ENCODE measurements at regions not wholly inside any gene's neighbourhood (a gene's known extent, or its start where the extent isn't known, plus 50 kb on each side); places are given as distances from the start of the nearest gene placed in this dataset.
"Not testable (repeated sequence)": the region's sequence is repeated elsewhere in the genome, so short reads cannot be mapped to it uniquely, and the experiment has no call there.

DNA sequence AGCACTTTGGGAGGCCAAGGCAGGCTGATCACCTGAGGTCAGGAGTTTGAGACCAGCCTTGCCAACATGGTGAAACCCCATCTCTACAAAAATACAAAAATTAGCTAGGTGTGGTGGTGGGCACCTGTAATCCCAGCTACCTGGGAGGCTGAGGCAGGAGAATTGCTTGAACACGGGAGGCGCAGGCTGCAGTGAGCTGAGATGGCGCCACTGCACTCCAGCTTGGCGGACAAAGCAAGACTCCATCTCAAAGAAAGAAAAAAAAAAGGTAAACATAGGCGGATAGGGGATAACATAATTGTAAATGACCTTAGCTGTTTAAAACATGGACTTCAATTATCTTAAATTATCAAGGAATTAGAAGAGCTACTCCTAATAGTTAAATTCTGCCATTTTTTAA lies 189.3 kb upstream of the ZNF184 start:
- H3K4me1 ChIP-seq (ENCODE audit: control insufficient read depth, insufficient read depth, low read length); H4K8ac ChIP-seq (ENCODE audit: low read depth in 2 of 2, low read length in 2 of 2); ATAC-seq (ENCODE audit: low read depth); H3K4me2 ChIP-seq (ENCODE audit: low read depth, low read length); H3K56ac ChIP-seq (ENCODE audit: extremely low read depth, insufficient read depth, low read length); H3K9me3 ChIP-seq (ENCODE audit: control insufficient read depth, insufficient read depth, low read length); H3K36me3 ChIP-seq (ENCODE audit: control insufficient read depth, insufficient read depth, low read length); H2BK5ac ChIP-seq (ENCODE audit: low read depth, low read length, poor library complexity, severe bottlenecking); POLR2A ChIA-PET (ENCODE audit: unreplicated experiment); H3K79me1 ChIP-seq (ENCODE audit: low read depth in 1 of 2, low read length in 2 of 2); H3K18ac ChIP-seq (ENCODE audit: low read depth, low read length); H3K27me3 ChIP-seq (ENCODE audit: control insufficient read depth, insufficient read depth, low read length); H4K20me1 ChIP-seq (ENCODE audit: insufficient read depth, low read length); DNase-seq; H2AK9ac ChIP-seq (replicated peaks; ENCODE audit: low read depth, low read length, poor library complexity); H3K9me1 ChIP-seq (ENCODE audit: insufficient read depth, low read length); CTCF ChIA-PET; H2AFZ ChIP-seq (replicated peaks; ENCODE audit: low read length, poor library complexity); H3K9ac ChIP-seq (ENCODE audit: low read depth, low read length); H2AK5ac ChIP-seq (ENCODE audit: low read depth, low read length); H3K23ac ChIP-seq (ENCODE audit: low read depth, low read length); in situ Hi-C loops (cut with MboI; ENCODE audit: low sequenced_read_pairs); dilution Hi-C loops (cut with HindIII; ENCODE audit: low sequenced_read_pairs, unreplicated experiment); H3K4me3 ChIP-seq (ENCODE audit: insufficient read depth, low read depth, low read length); H3K27ac ChIP-seq (ENCODE audit: insufficient read depth, low read length); H2BK20ac ChIP-seq (ENCODE audit: low read depth, low read length); BruUV-seq (replicated peaks); H2BK15ac ChIP-seq (ENCODE audit: low read depth, low read length); H3K14ac ChIP-seq (replicated peaks; ENCODE audit: low read depth, low read length); intact Hi-C loops (cut with micrococcal nuclease); H4K91ac ChIP-seq (ENCODE audit: insufficient read depth, low read depth, low read length); H3K4ac ChIP-seq (ENCODE audit: low read depth, low read length); H4K5ac ChIP-seq (ENCODE audit: low read depth, low read length); H2BK120ac ChIP-seq (ENCODE audit: low read depth, low read length): not testable (repeated sequence)
- no CpG with 5 or more reads among the region's 5 CpGs for WGBS, 2 experiments (ENCODE audit: extremely low coverage in 2 of 2, insufficient read length in 1 of 2)

DNA sequence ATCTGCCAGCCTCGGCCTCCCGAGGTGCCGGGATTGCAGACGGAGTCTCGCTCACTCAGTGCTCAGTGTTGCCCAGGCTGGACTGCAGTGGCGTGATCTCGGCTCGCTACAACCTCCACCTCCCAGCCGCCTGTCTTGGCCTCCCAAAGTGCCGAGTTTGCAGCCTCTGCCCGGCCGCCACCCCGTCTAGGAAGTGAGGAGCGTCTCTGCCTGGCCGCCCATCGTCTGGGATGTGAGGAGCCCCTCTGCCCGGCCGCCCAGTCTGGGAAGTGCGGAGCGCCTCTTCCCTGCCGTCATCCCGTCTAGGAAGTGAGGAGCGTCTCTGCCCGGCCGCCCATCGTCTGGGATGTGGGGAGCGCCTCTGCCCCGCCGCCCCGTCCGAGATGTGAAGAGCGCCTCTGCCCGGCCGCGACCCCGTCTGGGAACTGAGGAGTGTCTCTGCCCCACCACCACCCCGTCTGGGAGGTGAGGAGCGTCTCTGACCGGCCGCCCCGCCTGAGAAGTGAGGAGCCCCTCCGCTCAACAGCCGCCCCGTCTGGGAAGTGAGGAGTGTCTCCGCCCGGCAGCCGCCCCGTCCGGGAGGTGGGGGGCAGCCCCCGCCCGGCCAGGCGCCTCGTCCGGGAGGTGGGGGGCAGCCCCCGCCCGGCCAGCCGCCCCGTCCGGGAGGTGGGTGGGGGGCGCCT lies 180.4 kb upstream of the ZNF184 start:
- CTCF ChIA-PET, result not testable (repeated sequence)

More for the DNA sequence above, 180.4 kb upstream of the ZNF184 start:
- H2BK15ac ChIP-seq (ENCODE audit: low read depth, low read length); H3K4ac ChIP-seq (ENCODE audit: low read depth, low read length); H2AK9ac ChIP-seq (replicated peaks; ENCODE audit: low read depth, low read length, poor library complexity); in situ Hi-C loops (cut with MboI; ENCODE audit: low sequenced_read_pairs); H2BK5ac ChIP-seq (ENCODE audit: low read depth, low read length, poor library complexity, severe bottlenecking); H3K23ac ChIP-seq (ENCODE audit: low read depth, low read length); H3K27me3 ChIP-seq (ENCODE audit: control insufficient read depth, insufficient read depth, low read length); H3K4me3 ChIP-seq (ENCODE audit: insufficient read depth, low read depth, low read length); ATAC-seq (ENCODE audit: low read depth); H3K36me3 ChIP-seq (ENCODE audit: control insufficient read depth, insufficient read depth, low read length); H3K18ac ChIP-seq (ENCODE audit: low read depth, low read length); H4K20me1 ChIP-seq (ENCODE audit: insufficient read depth, low read length); POLR2A ChIA-PET (ENCODE audit: unreplicated experiment); H2BK120ac ChIP-seq (ENCODE audit: low read depth, low read length); intact Hi-C loops (cut with micrococcal nuclease); H3K79me1 ChIP-seq (ENCODE audit: low read depth in 1 of 2, low read length in 2 of 2); H2AFZ ChIP-seq (replicated peaks; ENCODE audit: low read length, poor library complexity); H3K27ac ChIP-seq (ENCODE audit: insufficient read depth, low read length); H3K9ac ChIP-seq (ENCODE audit: low read depth, low read length); H2BK20ac ChIP-seq (ENCODE audit: low read depth, low read length); dilution Hi-C loops (cut with HindIII; ENCODE audit: low sequenced_read_pairs, unreplicated experiment); H3K4me1 ChIP-seq (ENCODE audit: control insufficient read depth, insufficient read depth, low read length); H4K8ac ChIP-seq (ENCODE audit: low read depth in 2 of 2, low read length in 2 of 2); H3K4me2 ChIP-seq (ENCODE audit: low read depth, low read length); H3K9me1 ChIP-seq (ENCODE audit: insufficient read depth, low read length); H3K9me3 ChIP-seq (ENCODE audit: control insufficient read depth, insufficient read depth, low read length); H4K5ac ChIP-seq (ENCODE audit: low read depth, low read length); H4K91ac ChIP-seq (ENCODE audit: insufficient read depth, low read depth, low read length); H2AK5ac ChIP-seq (ENCODE audit: low read depth, low read length); H3K14ac ChIP-seq (replicated peaks; ENCODE audit: low read depth, low read length); H3K56ac ChIP-seq (ENCODE audit: extremely low read depth, insufficient read depth, low read length); BruUV-seq (replicated peaks); DNase-seq: not testable (repeated sequence)
- no CpG with 5 or more reads among the region's 60 CpGs for WGBS, 2 experiments (ENCODE audit: extremely low coverage in 2 of 2, insufficient read length in 1 of 2)

Data from IMR-90 (cell line).